ENCODE measurements at regions not wholly inside any gene's neighbourhood (a gene's known extent, or its start where the extent isn't known, plus 50 kb on each side); places are given as distances from the start of the nearest gene placed in this dataset.

- TF ChIP-seq, protein P1, sequence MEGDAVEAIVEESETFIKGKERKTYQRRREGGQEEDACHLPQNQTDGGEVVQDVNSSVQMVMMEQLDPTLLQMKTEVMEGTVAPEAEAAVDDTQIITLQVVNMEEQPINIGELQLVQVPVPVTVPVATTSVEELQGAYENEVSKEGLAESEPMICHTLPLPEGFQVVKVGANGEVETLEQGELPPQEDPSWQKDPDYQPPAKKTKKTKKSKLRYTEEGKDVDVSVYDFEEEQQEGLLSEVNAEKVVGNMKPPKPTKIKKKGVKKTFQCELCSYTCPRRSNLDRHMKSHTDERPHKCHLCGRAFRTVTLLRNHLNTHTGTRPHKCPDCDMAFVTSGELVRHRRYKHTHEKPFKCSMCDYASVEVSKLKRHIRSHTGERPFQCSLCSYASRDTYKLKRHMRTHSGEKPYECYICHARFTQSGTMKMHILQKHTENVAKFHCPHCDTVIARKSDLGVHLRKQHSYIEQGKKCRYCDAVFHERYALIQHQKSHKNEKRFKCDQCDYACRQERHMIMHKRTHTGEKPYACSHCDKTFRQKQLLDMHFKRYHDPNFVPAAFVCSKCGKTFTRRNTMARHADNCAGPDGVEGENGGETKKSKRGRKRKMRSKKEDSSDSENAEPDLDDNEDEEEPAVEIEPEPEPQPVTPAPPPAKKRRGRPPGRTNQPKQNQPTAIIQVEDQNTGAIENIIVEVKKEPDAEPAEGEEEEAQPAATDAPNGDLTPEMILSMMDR (IDR thresholded peaks at IDR 0.05; ENCODE audit: insufficient read depth, low read length, poor library complexity, severe bottlenecking): no peak
- TF ChIP-seq EZH2phosphoT487 (conservative IDR thresholded peaks at IDR 0.05; ENCODE audit: low read length): no peak
Observed at GRCh38 chr5:100746730-100747129, 156.4 kb downstream of the ST8SIA4 start.
